Smooth muscle cell (in vitro differentiated cells): ENCODE measurements at regions not wholly inside any gene's neighbourhood (a gene's known extent, or its start where the extent isn't known, plus 50 kb on each side); places are given as distances from the start of the nearest gene placed in this dataset.

Experiments
- DNase-seq: peaks from one replicate; lab custom pipeline; 2025; ENCODE audit not compliant: unreplicated experiment; lab: John Stamatoyannopoulos, UW
- H2AFZ ChIP-seq: fragments of 200-600 bp; sonication (generic); 2 replicates; pipeline ENCODE4 v1.6.0; 2016; ENCODE audit warnings: antibody characterized with exemption, low read depth, mild to moderate bottlenecking
- H3F3A ChIP-seq: fragments of 200-600 bp; sonication (generic); 2 replicates; pipeline ENCODE4 v1.6.0; 2017; ENCODE audit warnings: antibody characterized with exemption, low read depth
- H3K27ac ChIP-seq: fragments of 200-600 bp; sonication (generic); 2 replicates; pipeline ENCODE4 v1.5.1; 2016; ENCODE audit warnings: low read depth, mild to moderate bottlenecking
- H3K27me3 ChIP-seq: fragments of 200-600 bp; sonication (generic); 2 replicates; pipeline ENCODE4 v1.6.1; 2016; ENCODE audit warnings: low read depth, mild to moderate bottlenecking
- H3K36me3 ChIP-seq: fragments of 200-600 bp; sonication (generic); 2 replicates; pipeline ENCODE4 v1.5.1; 2016; ENCODE audit warnings: low read depth
- H3K4me1 ChIP-seq: fragments of 200-600 bp; sonication (generic); 2 replicates; pipeline ENCODE4 v1.5.1; 2016; ENCODE audit warnings: low read depth
- H3K4me2 ChIP-seq: fragments of 200-600 bp; sonication (generic); 2 replicates; pipeline ENCODE4 v1.6.0; 2016; ENCODE audit warnings: mild to moderate bottlenecking
- H3K4me3 ChIP-seq: fragments of 200-600 bp; sonication (generic); 2 replicates; pipeline ENCODE4 v1.5.1; 2016; ENCODE audit warnings: mild to moderate bottlenecking
- H3K79me2 ChIP-seq: fragments of 200-600 bp; sonication (generic); 2 replicates; pipeline ENCODE4 v1.6.0; 2016; ENCODE audit warnings: low read depth, mild to moderate bottlenecking
- H3K9ac ChIP-seq: fragments of 200-600 bp; sonication (generic); 2 replicates; pipeline ENCODE4 v1.6.0; 2016; ENCODE audit warnings: low read depth
- H3K9me3 ChIP-seq: fragments of 200-600 bp; sonication (generic); replicated peaks from 2 replicates; pipeline ENCODE4 v1.5.1; 2016; ENCODE audit warnings: low read depth
- H4K20me1 ChIP-seq: fragments of 200-600 bp; sonication (generic); 2 replicates; pipeline ENCODE4 v1.6.0; 2016; ENCODE audit warnings: low read depth
- WGBS: methylation state at CpG from one replicate; pipeline ENCODE4 v1.1.7; 2016; ENCODE audit warnings: low lambda C conversion rate; 5-methylcytosine and 5-hydroxymethylcytosine counted together
- TF ChIP-seq, protein P1 (sequence below): fragments of 200-600 bp; sonication (generic); IDR thresholded peaks from 2 replicates; pipeline ENCODE4 v1.5.1; 2017; ENCODE audit warnings: borderline replicate concordance, mild to moderate bottlenecking, antibody characterized with exemption; ENCODE audit not compliant: insufficient read depth, poor library complexity, severe bottlenecking

DNA sequence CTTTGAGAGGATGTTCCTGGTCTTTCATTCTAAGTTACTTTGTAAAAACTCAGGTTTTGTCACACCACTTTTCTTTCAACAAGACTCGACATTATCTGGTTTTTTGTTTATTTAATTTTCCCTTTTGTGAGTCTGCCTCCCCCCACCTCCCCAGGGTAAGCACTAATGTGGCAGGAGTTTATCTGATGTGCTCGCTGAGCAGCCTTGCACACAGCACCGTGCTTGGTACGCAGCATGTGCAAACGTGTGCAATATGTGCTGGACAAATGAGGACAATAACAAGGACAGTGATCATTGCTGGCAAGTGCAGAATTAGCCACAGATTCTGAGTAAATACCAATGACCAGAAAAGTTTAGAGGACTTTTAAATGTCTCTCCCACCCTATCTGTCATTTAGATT is 391.4 kb downstream of the IRS2 start:
- Histone ChIP-seq H3K79me2 (no peaks in the 10 kb centered on the region), H3K4me2 (no peak overlapping the region), H3K4me3 (no peak overlapping the region), H2AFZ (no peak overlapping the region), H3K9ac (no peak overlapping the region), H3K4me1 (no peaks in the 10 kb centered on the region), H3K9me3 (no peaks in the 10 kb centered on the region), H4K20me1 (no peaks in the 10 kb centered on the region), H3F3A (no peaks in the 10 kb centered on the region), H3K27me3 (no peaks in the 10 kb centered on the region), H3K36me3 (no peaks in the 10 kb centered on the region), H3K27ac (no peak overlapping the region)
- TF ChIP-seq, protein P1, sequence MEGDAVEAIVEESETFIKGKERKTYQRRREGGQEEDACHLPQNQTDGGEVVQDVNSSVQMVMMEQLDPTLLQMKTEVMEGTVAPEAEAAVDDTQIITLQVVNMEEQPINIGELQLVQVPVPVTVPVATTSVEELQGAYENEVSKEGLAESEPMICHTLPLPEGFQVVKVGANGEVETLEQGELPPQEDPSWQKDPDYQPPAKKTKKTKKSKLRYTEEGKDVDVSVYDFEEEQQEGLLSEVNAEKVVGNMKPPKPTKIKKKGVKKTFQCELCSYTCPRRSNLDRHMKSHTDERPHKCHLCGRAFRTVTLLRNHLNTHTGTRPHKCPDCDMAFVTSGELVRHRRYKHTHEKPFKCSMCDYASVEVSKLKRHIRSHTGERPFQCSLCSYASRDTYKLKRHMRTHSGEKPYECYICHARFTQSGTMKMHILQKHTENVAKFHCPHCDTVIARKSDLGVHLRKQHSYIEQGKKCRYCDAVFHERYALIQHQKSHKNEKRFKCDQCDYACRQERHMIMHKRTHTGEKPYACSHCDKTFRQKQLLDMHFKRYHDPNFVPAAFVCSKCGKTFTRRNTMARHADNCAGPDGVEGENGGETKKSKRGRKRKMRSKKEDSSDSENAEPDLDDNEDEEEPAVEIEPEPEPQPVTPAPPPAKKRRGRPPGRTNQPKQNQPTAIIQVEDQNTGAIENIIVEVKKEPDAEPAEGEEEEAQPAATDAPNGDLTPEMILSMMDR = no peak
- WGBS = 78% methylated on average over 5 of the region's 5 CpGs
- no peak for DNase-seq

DNA sequence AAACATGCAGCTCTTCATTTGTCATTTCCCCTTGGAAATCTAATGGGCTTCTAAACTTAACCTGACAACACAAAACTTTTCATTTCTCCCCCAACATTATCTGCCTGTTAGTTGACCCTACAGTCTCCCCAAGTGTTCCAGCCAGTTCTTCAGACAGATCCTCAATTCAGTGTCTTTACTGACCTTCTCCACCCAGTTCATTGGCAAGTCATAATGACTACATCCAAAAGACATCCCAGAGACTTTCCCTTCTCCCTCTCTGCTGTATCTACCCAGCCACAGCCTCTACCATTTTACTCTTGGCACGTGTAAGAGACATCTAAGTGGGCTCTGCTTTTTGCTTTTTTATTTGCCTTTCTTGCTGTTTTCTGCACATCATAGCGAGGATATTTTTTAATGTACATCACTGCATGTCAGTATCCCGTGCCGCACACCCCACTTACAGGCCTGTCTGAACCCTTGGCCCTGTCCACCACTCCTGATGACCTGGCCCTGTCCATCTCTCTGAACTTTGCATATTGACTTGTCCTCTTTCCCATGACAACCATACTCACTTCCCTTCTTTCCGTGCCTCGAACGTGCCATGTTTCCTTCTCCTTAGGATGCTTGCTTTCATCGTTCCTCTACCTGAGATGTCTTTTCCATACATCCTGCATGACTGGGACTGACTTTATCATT is 391.9 kb downstream of the IRS2 start:
- Histone ChIP-seq H3K36me3 (no peaks in the 10 kb centered on the region), H3F3A (no peaks in the 10 kb centered on the region), H4K20me1 (no peaks in the 10 kb centered on the region), H3K9me3 (no peaks in the 10 kb centered on the region), H3K27ac (no peak overlapping the region), H3K79me2 (no peaks in the 10 kb centered on the region), H3K4me2 (no peak overlapping the region), H3K9ac (no peak overlapping the region), H2AFZ (no peak overlapping the region), H3K4me3 (no peak overlapping the region), H3K27me3 (no peaks in the 10 kb centered on the region), H3K4me1 (no peaks in the 10 kb centered on the region)
- TF ChIP-seq, protein P1 = no peak
- DNase-seq = no peak
- 92% methylated on average over 8 of the region's 8 CpGs for WGBS

DNA sequence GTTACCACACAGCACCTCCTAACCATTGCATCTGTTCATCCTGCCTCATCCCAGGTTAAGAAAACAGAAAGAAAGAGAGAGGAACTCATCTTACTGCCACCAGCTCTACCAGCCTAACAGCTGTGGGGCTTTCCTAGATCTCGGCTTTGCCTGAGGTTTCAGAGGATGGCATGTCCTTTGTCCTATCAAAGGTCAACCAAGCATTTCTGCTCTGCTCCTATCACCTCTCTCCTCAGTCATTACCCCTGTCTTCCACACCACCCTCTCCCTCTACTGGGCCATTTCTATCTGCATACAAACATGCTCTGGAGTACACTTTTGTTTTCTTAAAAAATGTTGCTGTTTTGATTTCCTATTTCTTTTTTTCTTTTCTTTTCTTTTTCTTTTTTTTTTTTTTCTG is 393.3 kb downstream of the IRS2 start:
- Histone ChIP-seq H3K4me3 (no peak overlapping the region), H3K36me3 (no peaks in the 10 kb centered on the region), H3K27me3 (no peaks in the 10 kb centered on the region), H3K9ac (no peak overlapping the region), H3K27ac (no peak overlapping the region), H3K9me3 (no peaks in the 10 kb centered on the region), H3K4me2 (no peak overlapping the region), H4K20me1 (no peaks in the 10 kb centered on the region), H3K4me1 (no peaks in the 10 kb centered on the region), H3K79me2 (no peaks in the 10 kb centered on the region), H2AFZ (no peak overlapping the region), H3F3A (no peaks in the 10 kb centered on the region)
- no peak for DNase-seq
- TF ChIP-seq, protein P1 = no peak
- 92% methylated on average over 1 of the region's 1 CpG for WGBS

DNA sequence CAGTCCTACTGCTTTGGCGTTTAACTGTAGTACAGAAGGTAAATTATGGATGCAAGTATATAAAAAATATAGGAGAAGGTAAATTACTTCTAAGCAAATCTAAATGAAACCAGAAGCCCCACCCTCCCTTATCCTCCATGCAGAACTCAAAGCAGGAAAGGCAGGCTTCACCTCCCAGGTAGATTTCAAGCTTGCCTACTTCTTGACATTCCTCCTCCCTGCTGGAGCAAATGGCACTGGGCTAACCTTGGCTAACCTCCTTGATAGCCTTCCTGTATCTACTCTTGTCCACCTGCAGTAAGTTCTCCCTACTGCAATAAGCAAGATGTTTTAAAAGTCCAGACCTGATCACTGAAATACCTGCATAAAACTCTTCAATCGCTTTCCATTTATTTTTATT is 396.0 kb downstream of the IRS2 start:
- TF ChIP-seq, protein P1 = no peak
- no peak for DNase-seq
- Histone ChIP-seq H3F3A (no peaks in the 10 kb centered on the region), H3K27ac (no peak overlapping the region), H3K36me3 (no peaks in the 10 kb centered on the region), H2AFZ (no peak overlapping the region), H4K20me1 (no peaks in the 10 kb centered on the region), H3K79me2 (no peaks in the 10 kb centered on the region), H3K4me2 (no peak overlapping the region), H3K4me3 (no peak overlapping the region), H3K9ac (no peak overlapping the region), H3K4me1 (no peaks in the 10 kb centered on the region), H3K9me3 (no peaks in the 10 kb centered on the region), H3K27me3 (no peaks in the 10 kb centered on the region)
- 100% methylated on average over 2 of the region's 2 CpGs for WGBS
